Stimulated activated CD4-positive, alpha-beta T cell treated with anti-CD3 and anti-CD28 coated beads, Interleukin-4, amount 100 ng/mL, for 48 hours (primary cell): ENCODE measurements at regions not wholly inside any gene's neighbourhood (a gene's known extent, or its start where the extent isn't known, plus 50 kb on each side); places are given as distances from the start of the nearest gene placed in this dataset.

Source experiments
- DNase-seq, 2 donors: peaks; one replicate each; pipeline ENCODE4 v3.0.0-alpha.2; 2020; ENCODE audit warnings: low read depth in 2 of 2

DNA sequence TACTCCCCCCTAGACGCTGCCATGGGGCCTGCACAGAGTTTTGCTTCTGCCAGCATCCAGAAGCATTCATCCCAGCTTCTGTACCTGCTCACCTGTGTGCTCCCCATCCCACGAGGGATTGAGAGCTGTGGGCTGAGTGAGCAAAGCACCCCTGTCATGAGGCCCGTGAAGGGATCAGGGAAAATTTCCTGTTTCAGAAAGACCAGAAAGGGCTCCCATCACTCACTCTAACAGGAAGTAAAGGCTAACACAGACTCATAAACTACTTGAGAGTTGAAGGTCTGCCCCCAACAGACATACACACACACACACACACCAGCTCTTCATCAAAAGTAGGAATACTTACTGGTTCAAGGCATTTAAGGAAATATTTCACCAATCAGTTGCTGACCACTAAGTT is 256.5 kb upstream of the NT5E start:
- DNase-seq, result no peak

DNA sequence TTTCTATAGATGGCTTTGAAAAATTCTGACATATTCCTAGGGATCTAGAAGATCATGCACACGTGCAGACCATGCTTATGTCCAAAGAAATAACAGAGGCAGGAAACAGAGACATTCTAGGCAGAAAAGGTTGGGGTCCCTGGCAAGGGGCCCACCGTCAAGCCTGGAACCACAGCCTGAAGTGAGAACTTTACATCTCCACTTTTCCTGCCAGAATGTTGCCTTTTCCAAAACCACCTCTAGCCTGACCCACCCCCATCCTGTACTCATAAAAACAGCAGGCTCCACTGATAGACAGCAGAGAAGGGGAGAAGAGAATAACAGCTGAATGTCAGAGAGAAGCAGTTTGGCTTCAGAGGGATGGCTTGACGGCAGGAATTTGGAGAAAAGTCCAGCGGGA is 257.3 kb upstream of the NT5E start:
- DNase-seq, result no peak

DNA sequence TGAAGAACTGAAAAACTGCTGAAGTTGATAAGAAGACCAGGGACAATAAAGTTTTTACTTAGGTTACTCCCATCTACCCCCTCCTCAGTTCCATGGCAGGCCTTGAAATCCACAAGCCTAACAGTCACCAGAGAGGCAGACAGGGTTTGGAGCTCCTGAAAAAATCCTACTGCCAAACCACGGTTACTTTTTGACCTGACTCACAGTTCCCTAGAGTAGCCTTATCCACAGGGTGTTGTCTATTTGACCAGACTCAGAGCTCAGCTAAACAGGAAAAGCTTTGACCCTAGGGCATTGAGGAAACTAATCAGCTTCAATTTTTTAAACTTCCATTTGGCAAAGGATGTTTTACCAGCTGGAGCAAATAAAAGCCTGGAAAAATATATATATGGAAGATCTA is 257.7 kb upstream of the NT5E start:
- DNase-seq, result no peak

DNA sequence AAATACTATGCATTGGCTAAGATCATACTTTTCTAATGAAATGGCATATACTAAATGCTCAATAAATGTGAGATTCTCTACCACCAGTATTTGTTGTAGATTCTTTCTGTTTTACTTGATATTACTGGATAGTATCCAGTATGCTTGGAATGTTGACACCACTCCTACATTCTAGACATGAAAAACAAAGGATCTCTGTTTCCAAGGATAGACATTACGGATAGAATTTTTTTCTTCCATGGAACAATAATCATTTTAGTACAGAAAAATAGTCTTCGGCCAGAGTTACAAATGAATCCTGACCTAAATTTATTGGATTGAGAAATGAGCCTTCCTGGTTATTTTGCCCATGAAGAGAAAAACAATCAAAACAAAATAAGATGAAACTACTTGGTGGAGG is 258.2 kb upstream of the NT5E start:
- DNase-seq, result no peak

DNA sequence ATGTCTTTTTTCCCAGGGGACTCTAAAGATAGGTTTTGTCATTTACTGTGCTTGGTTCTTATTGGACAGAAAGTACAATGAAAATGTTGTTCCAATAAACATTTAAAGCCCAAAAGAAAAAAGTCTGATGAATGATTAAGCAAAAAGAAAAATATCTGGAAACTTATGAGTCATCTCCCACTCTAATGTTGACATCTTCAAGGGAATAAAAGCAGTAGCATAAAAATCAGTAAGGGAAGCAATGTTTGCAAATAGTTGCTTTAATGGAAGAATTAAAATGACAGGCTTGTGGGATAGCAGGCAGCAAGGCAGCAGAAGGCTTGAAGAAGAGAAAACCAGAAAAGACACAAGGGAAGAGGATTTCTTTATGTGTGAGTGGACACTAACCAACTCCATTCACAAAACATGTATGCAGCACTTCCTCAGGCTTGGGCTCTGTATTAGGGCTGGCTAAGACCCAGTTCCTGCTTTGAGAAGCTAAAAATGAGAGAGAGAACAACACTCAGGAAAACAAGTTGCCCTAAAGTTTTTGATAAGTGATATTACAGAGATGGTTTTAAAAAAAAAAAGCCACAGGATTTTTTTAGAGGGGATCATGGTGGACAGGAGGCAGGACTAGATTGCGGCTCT is 263.2 kb upstream of the NT5E start:
- DNase-seq, result no peak

DNA sequence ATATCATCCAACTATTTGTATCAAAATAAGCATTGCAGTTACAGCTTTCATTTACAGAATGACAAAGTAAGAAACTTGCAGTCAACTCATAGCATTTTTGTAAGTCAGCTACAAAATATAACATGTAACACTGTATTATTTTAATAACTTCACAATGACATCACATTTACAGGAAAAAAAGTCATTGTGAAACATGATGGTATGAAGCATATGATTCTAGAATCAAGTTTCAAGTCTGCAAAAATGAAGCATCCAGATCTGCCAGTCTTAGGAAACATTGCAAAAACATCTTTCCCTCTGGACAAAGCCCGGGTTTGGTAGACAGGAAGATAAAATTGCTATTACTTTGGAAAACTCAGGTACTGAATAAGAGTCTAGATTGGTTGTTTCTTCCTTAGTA is 263.9 kb upstream of the NT5E start:
- no peak for DNase-seq

DNA sequence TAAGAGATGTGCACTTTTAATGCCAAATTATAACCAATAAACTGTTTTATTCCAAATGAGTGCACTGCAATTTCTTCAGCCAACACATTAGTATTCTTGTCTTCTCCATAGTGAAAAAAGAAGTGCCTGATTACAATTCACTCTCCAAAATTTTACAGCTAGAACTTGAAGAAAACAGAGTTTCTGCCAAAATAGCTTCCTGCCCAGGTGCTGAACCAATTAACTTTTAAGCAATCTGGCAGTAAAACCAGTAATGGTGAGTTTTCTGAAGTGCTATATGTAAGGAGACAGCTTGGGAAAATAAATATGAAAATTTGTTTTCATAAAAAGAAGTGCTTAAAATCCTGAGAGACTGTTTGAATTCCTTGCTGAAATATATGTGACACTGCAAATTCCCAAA is 266.0 kb upstream of the NT5E start:
- DNase-seq, result no peak

DNA sequence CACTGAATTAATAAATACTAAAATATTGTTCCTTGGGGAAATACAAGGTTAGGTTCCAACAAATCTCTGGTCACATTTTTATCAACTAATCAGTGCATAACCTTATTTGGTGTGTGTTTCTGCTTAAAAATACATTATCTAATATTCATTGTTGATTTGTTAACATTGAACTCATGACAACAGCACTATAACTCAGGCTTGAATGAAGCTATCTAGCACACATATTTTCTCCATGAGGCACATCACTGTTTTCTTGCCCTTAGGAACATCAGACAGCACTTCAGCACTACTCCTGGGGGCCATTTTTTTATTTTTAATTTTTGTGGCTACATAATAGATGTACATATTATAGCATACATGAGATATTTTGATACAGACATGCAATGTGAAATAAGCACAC is 277.2 kb upstream of the NT5E start:
- no peak for DNase-seq

DNA sequence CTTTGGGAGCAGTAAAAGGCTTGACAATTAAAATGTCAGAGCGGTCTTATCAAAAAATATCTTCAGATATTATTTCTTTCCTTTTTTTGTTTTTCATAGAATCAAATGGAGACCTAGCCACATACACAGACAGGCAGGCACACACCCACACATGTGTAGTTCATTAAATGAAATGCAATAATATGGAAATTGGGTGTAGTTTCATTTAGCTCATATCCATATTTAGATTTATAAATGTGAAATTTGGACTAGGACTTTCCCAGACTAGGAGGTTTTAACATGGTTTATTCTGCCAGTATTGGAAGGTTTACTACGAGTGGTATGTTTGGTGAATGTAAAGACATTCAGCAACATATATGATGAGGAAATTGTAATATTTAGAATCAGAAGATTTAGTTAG is 277.7 kb upstream of the NT5E start:
- no peak for DNase-seq

DNA sequence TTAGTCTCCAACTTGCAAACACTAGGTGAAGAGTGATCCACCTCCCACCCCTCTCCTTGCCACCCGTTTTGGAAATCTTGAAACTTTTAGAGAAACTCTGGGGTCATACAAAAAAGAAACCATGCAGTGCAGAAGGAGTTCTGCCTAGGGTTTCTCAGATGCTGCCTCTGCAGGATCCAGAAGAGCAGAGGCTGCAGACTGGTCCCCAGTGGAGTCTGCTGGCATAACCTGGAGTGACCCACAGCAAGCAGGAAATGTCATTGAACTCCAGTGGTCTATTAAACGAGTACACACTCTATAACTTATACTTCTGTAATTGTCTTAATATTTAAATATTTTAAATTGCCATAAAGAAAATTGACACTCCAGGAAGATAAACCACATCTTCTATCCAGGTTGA is 280.7 kb upstream of the NT5E start:
- no peak for DNase-seq

DNA sequence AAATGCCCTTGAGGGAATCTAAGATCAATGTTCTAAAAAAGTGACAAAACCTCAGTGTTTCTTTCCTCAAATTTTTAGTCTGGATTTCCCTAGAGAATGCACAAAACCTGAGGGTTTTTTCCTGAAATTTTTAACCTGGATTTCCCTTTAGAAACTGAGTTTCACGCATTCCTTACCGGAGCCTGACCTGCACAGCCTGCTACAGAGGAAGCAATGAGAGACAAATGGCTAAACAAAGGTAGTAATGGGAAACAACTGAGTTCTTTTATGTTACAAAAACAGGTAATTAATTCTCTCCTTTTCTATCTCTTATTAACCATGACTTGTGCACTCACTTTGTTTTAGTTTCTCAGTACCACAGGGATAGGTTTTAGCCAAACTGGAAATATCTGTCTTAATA is 281.7 kb upstream of the NT5E start:
- DNase-seq, result no peak

DNA sequence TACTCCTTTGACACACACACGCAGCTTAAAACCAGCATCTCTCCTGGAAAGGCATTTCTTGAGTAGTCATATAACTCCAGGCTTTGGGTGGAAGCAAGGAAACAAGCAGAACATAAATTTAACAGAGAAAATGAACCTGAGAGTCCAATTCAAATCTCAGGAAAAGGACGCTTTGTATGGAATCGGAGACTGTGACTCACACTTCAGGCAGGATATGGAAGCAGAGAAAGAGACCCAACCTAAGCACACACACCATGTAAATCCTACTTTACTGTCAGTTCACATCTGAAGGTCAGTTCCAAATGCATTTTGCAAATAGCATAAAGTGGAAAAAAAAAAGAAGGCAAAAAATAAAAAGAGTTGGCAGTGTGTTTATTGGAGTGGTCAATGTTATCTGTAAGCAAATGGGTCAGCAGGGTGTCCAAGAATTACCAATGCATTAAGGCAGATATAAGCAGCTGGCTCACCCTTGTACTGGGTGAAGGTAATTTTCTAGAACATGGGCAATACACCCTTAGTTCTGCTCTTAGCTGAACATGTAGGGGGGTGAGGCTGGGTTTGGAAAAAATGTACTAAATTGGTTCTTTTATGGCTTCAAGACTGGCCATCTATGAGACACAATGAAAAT is 283.7 kb upstream of the NT5E start:
- no peak for DNase-seq

DNA sequence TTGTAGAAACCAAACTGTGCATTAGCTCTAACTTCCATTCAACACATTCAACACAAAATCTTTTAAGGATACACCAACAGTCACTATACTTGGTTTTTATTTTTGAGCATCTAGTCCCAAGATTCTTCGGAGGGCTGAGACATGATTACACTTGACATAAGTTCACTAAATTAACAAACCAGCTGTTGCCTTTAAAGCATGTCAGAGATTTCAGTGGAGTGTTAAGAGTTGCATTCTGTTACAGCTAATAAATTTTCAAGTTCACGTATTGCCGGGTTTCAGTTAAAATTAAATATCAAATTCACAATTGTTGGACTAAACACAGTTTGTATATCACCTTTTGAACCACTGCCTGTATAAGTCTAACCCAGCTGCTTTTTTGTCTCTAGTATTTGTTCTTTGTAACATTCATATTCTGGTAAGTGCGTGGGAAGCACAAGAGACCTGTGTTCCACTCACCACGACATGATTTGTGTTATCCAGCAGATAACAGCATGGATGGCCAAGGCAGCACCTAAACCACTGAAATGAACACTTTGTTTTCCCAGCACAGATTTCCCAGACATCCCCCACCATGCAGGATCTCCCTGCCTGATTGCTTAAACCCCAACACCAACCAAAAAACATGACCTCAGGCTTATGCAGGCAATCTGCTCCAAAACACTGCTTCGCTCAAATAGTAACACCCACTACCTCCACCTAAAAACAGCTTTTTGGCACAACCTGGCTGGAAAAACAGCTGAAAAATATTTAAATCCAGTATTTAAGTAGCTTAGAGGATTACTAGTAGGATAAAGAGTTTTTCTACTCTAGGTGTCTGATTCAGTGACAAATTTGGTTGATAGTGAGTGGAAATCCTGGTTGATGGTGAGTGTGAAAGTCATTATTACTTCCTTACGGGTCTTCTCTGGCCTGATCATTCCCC is 286.5 kb upstream of the NT5E start:
- no peak for DNase-seq

DNA sequence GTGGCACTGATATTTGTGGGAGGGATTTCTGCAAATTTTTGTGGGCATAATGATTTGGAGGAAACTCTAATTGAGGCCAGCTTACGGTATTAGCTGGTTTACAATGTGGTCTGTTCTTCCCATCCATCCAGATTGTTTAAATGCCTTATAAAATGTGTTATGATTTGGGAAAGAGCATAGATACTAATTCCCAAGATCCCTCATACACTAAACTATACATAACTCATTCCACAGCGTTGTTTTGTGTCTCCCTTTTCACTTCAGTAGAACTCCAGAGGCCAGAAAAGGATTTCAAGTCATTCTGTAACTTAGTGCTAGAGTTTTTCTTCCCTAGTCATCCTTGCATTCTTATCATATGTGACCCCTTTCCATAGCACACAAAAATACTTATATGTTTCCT is 292.6 kb upstream of the NT5E start:
- no peak for DNase-seq

DNA sequence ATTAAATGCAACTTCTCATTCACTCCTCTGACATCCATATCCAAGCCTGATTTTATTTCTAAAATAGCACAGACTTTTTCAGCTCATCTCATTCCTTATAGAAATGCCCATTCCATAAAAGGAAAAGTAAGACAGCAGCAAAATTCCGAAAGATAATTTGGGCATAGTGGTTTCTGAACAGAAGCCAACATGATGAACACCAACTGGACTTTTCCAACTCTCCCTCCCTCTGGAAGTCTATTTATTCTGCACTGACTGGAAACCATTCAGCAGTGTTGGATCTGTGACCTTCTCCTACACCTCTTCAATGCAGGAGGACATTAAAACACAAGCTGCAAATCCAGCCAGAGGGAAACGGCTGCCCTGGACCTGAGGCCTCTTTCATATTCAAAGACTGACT is 306.2 kb upstream of the NT5E start:
- DNase-seq, result no peak

DNA sequence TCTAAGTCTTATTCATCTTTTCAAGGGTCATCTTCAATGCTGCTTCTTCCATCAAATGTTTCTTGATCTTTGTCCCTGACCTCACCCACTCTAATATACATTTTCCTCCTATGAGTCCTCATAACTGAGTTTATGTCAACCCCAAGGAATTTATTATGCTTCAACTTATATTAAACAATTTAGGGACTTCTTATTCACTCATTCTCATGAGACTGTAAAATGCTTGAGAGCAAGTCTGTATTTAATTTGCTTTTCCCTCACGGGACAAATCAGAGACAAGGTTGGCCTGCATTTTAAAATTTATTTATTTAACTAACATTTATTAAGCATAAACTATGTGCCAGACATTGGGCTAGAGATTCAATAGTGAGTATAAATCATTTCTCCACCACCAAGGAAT is 312.0 kb upstream of the NT5E start:
- no peak for DNase-seq

DNA sequence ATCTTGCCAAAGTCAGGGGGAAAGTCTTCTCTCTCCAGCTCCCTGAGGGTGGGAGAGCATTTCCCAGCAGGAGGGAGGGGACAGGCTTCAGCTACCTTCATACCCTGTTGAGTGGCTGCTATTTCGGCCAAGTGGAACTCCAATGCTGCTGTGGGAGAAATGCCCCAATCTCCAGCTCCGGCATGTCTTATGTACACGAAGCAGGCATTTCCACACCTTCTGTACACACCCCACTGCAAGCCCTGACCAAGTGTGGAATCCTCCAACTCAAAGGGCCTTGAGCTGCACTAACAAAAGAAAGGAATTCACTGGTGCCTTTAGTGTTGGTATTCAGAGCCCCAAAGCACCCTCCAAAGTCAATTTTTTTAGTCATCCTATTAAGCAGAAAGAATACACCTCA is 313.6 kb upstream of the NT5E start:
- no peak for DNase-seq

DNA sequence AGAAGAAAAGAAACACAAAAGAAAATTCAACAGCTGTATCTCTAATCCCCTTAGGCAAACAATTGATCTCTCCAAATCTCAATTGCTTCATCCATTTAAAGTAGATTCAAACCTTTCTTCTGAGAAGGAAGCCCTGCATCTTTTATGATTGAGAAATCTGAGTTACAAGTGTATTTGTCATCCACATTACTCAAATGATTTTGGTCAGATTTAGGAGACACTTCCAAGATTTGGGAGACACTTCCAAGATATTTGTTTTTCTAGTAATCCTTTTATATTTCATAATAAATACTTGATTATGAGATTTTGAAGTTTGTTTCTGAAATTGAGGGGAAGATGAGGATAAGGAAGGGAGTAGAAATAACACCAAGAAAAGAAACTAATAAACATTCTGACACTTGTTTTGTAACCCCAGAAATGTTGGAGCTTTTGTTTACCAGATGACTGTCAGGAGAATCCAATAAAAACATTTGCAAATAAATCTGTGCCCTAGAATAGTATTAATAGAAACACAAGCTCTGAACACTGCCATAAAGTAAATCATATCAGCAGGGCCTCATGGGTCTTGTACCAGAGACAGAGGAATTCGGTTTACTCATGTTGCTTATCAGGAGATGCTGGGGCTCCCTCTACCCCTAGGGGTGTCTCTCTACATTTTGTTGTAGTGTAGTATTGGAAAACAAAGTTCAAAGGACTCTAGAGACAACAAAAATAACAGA is 314.3 kb upstream of the NT5E start:
- no peak for DNase-seq

DNA sequence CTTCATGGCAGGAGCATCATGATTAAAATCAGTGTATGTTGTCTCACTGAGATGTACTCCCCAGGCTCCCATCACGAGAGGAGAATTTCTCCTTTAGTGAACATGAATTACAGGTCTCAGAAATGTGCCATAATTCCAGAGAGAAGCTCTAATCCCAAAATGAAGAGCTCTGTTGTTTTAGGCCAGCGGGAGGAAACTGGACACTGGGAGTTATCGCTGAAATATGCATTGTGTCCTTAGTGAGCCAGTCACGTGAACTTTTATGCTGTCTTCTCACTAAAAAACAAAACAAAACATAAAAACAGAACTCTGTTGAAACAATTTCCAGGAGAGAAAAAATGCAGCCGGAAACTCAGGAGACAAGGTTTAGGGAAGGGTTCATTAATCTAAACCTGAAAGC is 315.7 kb upstream of the NT5E start:
- no peak for DNase-seq

DNA sequence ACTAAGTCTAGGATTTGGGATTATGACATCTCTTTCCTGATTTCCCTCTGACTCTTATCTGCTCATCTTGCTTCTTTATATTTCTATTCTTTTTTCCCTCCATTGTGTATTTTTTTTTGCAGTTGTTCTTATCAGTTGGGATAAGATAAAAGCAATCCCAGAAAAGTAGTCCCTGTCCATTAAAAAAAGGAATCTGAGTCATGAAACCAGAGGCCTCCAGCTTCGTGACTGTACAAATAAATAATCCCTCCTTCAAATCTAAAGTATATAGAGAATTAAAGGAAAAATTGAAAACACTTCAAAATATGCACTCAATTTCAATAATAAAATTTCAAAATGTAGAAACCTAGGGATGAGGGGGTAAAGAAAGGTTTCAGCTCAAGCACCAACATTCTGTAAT is 317.8 kb upstream of the NT5E start:
- DNase-seq, result no peak

DNA sequence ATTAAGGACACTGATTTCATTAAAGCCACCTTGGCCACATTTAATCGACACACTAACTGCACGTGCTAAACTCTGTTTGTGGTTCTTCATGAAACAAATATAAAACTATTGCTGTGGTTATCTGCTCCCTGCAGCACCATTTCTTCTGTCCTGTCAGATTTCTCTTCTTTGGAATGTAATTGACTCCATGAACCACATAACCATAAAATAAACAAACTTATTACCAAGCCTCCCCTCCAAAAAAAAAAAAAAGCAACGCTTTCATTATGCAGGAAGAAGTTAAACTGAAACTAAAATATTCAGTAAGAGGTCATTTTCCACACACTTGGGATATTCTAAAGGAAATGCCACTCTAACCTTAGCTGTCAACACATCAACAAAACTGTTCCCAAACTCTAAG is 319.1 kb upstream of the NT5E start:
- no peak for DNase-seq

DNA sequence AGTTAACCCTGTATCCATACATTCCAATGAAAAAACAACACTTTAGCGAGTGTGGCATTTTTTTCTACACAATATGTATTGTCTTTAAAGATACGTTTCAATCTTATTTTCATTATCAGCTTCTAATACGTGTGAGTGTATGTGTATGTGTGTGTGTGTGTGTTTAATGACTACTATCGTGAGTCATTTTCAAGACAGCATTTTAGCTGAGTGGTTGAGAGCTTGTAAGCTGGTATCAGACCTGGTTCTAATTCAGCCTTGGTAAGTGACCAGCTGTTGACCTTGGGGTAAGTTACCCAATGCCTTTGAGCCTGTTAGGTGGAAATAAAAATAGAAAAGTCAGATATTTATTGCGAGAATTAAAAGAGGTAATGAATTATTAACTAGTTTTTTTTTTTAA is 320.0 kb upstream of the NT5E start:
- no peak for DNase-seq

DNA sequence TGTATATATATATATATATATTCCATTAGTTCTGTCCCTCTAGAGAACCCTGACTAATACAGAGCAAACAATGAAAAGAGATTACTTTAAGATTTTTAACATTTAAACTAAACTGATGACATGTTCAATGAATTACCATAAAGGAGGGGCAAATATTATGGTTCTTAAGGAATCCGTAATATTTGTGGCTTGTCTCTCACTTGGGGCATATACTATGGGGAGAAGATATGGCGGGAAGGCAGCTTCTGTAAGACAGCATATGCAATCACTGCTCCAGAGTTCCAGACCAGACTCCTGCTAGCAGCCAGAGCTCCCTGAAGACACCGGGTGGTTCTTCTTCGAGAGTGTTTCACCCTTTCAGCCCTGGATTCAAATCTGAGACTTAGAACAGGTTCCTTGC is 321.1 kb upstream of the NT5E start:
- DNase-seq, result no peak
